HG03575 (cell line): ENCODE measurements at regions not wholly inside any gene's neighbourhood (a gene's known extent, or its start where the extent isn't known, plus 50 kb on each side); places are given as distances from the start of the nearest gene placed in this dataset.

ENCODE experiments used
- ATAC-seq: cut with Tn5 transposase; IDR thresholded peaks from one replicate; pipeline ENCODE4 v1.9.1; 2021; ENCODE audit not compliant: unreplicated experiment, insufficient number of reproducible peaks, low FRiP score; ENCODE audit errors: extremely low read depth

DNA sequence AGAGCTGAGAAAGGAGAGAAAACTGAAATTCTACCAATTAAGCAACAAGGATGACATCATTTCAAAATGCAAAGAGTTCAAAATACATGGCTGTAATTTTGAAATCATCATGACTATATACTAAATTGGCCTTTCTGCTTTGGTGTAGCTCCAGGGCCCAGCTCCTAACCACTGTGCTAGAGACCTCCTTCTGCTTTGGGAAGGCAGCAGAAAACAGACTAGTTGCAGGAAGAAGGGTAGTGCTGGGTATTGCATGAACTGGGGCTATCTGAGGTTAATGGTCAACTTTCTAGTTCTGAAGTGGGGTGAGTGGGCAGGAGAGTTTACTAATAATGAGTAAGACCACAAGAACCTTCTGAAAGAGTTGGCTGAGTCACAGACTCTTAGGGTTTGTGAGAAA lies 66.2 kb downstream of the PTGER2 start:
- ATAC-seq = peak; percentile 93
